ENCODE measurements at regions not wholly inside any gene's neighbourhood (a gene's known extent, or its start where the extent isn't known, plus 50 kb on each side); places are given as distances from the start of the nearest gene placed in this dataset.

DNA sequence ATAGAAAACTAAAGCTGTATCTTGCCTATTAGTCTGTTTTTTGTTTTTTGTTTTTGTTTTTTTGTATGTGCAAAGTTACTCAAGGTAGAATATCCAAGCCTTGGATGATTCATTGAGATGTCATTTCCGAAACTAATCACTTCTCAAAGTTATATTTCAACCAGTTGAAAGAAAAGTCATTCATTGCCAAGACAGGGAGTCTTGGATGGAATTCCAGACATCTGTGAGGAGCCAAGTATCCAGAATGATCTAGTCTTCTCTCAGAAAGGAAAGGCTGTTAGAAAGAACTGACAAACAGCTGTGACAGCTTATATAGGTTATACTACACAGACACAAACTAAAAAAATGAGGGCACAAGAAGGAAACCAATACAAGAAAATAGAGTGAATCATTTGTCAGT, 141.1 kb upstream of the NDST3 start:
- TF ChIP-seq, protein P1, sequence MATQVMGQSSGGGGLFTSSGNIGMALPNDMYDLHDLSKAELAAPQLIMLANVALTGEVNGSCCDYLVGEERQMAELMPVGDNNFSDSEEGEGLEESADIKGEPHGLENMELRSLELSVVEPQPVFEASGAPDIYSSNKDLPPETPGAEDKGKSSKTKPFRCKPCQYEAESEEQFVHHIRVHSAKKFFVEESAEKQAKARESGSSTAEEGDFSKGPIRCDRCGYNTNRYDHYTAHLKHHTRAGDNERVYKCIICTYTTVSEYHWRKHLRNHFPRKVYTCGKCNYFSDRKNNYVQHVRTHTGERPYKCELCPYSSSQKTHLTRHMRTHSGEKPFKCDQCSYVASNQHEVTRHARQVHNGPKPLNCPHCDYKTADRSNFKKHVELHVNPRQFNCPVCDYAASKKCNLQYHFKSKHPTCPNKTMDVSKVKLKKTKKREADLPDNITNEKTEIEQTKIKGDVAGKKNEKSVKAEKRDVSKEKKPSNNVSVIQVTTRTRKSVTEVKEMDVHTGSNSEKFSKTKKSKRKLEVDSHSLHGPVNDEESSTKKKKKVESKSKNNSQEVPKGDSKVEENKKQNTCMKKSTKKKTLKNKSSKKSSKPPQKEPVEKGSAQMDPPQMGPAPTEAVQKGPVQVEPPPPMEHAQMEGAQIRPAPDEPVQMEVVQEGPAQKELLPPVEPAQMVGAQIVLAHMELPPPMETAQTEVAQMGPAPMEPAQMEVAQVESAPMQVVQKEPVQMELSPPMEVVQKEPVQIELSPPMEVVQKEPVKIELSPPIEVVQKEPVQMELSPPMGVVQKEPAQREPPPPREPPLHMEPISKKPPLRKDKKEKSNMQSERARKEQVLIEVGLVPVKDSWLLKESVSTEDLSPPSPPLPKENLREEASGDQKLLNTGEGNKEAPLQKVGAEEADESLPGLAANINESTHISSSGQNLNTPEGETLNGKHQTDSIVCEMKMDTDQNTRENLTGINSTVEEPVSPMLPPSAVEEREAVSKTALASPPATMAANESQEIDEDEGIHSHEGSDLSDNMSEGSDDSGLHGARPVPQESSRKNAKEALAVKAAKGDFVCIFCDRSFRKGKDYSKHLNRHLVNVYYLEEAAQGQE (IDR thresholded peaks at IDR 0.05; ENCODE audit: low read depth): no peak
- TF ChIP-seq TEAD4 (IDR thresholded peaks at IDR 0.05) (no peak), NFIC (IDR thresholded peaks at IDR 0.05) (no peak), TAF1 (IDR thresholded peaks at IDR 0.05; ENCODE audit: low read depth) (no peak), EP300 (IDR thresholded peaks at IDR 0.05; ENCODE audit: borderline replicate concordance) (no peak), TCF12 (IDR thresholded peaks at IDR 0.05; ENCODE audit: low read depth) (no peak), CEBPB (IDR thresholded peaks at IDR 0.05) (no peak), EGR1 (IDR thresholded peaks at IDR 0.05) (no peak), YY1 (IDR thresholded peaks at IDR 0.05; ENCODE audit: low read depth) (no peak), FOXM1 (IDR thresholded peaks at IDR 0.05; ENCODE audit: borderline replicate concordance, low read depth) (no peak)
- TF ChIP-seq, protein P2, sequence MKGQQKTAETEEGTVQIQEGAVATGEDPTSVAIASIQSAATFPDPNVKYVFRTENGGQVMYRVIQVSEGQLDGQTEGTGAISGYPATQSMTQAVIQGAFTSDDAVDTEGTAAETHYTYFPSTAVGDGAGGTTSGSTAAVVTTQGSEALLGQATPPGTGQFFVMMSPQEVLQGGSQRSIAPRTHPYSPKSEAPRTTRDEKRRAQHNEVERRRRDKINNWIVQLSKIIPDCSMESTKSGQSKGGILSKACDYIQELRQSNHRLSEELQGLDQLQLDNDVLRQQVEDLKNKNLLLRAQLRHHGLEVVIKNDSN (IDR thresholded peaks at IDR 0.05): no peak

DNA sequence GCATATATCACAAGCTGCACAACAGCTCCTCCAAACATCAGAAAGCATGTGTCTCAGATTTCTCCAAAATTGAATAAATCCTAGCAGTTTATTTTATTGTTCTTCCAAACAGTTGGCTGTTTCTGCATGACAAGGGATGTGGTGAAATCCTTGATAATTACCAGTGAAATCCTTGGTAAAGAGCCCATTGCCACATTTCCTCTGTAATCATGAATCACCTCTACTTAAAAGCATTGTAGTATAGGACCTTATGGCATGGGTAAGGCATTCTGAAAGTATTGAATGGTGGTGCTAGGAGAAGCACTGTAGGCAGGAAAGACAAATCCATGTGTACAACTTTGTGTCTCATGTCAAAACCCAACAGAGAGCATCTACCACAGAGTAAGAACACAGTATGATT, 135.8 kb upstream of the NDST3 start:
- TF ChIP-seq YY1 (IDR thresholded peaks at IDR 0.05; ENCODE audit: low read depth) (no peak), EGR1 (IDR thresholded peaks at IDR 0.05) (no peak), TCF12 (IDR thresholded peaks at IDR 0.05; ENCODE audit: low read depth) (no peak)
- TF ChIP-seq, protein P3, sequence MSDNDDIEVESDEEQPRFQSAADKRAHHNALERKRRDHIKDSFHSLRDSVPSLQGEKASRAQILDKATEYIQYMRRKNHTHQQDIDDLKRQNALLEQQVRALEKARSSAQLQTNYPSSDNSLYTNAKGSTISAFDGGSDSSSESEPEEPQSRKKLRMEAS (IDR thresholded peaks at IDR 0.05): no peak

DNA sequence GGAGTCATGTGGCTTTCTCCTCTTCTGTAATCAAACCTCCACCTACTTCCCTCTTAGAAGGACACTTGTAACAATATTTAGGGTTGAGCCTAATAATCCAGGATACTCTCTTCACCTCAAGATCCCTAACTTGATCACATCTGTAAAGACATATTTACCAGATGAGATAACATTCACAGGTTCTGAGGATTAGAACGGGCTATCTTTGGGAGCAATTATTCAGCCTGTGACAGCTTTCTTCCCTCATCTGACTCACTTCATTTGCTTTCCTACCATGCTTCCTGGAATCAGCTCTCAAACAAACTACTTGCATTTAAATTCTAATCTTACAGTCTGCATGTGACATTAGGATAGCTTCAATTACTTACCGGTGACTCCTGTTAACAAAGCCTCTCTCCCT, 133.5 kb upstream of the NDST3 start:
- no peak for TF ChIP-seq EGR1 (IDR thresholded peaks at IDR 0.05)
- TF ChIP-seq EP300 (IDR thresholded peaks at IDR 0.05; ENCODE audit: borderline replicate concordance): no peak
- TF ChIP-seq, protein P2 (IDR thresholded peaks at IDR 0.05): no peak
- TF ChIP-seq NFIC (IDR thresholded peaks at IDR 0.05): no peak
- no peak for TF ChIP-seq TAF1 (IDR thresholded peaks at IDR 0.05; ENCODE audit: low read depth)
- TF ChIP-seq TCF12 (IDR thresholded peaks at IDR 0.05; ENCODE audit: low read depth): no peak
- TF ChIP-seq YY1 (IDR thresholded peaks at IDR 0.05; ENCODE audit: low read depth): no peak
- TF ChIP-seq CREB1 (IDR thresholded peaks at IDR 0.05; ENCODE audit: low read depth): no peak
- TF ChIP-seq RAD21 (IDR thresholded peaks at IDR 0.05; ENCODE audit: low read depth): no peak
- no peak for TF ChIP-seq TEAD4 (IDR thresholded peaks at IDR 0.05)
- TF ChIP-seq, protein P1 (IDR thresholded peaks at IDR 0.05; ENCODE audit: low read depth): no peak
- TF ChIP-seq CEBPB (IDR thresholded peaks at IDR 0.05): no peak

DNA sequence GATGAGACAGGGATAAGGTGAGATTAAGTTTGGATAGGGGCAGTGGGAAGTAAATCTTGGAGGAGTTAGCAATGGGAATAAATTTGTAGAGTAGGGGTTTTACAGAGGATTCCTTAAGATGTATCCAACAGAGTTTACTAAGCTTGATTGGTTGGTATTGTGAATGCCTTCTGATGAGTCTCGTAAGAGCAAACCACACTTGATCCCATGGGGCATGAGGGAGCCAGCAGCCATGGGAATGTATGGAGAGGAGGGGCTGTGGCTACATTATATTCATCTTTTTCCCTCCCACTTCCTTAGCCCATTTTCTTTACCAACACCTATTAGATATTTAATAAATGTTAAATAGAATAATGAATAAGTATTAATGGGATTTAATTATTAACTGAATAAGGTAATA, 126.6 kb upstream of the NDST3 start:
- TF ChIP-seq CEBPB (IDR thresholded peaks at IDR 0.05) (no peak), EGR1 (IDR thresholded peaks at IDR 0.05) (no peak), FOXM1 (IDR thresholded peaks at IDR 0.05; ENCODE audit: borderline replicate concordance, low read depth) (no peak), CREB1 (IDR thresholded peaks at IDR 0.05; ENCODE audit: low read depth) (no peak), TCF12 (IDR thresholded peaks at IDR 0.05; ENCODE audit: low read depth) (no peak)
- TF ChIP-seq, protein P2 (IDR thresholded peaks at IDR 0.05): no peak
- TF ChIP-seq, protein P3 (IDR thresholded peaks at IDR 0.05): no peak

DNA sequence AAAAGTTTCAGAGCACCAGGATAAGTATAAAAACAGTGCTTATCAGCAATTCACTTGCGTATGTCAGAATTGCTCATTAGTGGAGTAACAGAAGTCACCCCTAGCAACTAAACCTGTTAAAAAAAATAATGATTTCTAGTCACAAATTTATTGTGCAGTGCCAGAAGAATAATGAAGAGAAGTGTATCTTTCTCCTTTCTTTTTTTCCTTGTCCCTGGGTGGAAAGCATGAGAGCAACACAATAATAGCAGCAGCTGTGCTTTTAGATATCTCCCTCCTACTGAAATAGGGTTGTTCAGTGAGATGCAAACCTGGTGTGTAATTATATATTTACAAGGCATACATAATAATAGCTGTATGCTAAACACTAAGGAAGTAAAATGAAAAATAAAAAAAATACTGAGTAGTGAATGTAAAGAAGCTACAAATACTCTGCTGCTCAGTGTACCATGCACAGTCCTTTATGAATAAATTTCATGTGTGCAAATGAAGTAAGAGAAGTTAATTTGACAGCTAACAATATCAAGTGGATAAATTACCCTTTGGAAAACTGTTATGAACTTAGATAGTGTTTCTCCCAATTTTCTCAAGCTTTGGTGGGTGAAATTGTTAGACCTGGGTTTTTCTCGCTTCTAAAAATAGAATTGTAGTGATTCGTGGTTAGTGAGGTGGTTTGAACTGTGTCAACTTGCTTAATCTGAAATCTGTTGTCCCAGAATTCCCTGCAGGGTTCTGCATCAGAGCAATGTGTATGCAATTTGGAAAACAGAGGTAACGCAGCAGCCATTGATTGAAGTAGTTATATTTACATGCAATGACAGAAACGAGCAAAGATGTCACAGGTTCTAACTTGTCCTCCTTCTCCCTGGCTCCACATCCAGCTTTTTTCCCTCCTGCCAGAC, 125.7 kb upstream of the NDST3 start:
- TF ChIP-seq TCF12 (IDR thresholded peaks at IDR 0.05; ENCODE audit: low read depth) (no peak), ZBTB7A (IDR thresholded peaks at IDR 0.05; ENCODE audit: low read depth) (no peak), TEAD4 (IDR thresholded peaks at IDR 0.05) (no peak), CEBPB (IDR thresholded peaks at IDR 0.05) (no peak), RAD21 (IDR thresholded peaks at IDR 0.05; ENCODE audit: low read depth) (no peak), NFIC (IDR thresholded peaks at IDR 0.05) (no peak), EGR1 (IDR thresholded peaks at IDR 0.05) (no peak), FOXM1 (IDR thresholded peaks at IDR 0.05; ENCODE audit: borderline replicate concordance, low read depth) (no peak), YY1 (IDR thresholded peaks at IDR 0.05; ENCODE audit: low read depth) (no peak), EP300 (IDR thresholded peaks at IDR 0.05; ENCODE audit: borderline replicate concordance) (no peak), CREB1 (IDR thresholded peaks at IDR 0.05; ENCODE audit: low read depth) (no peak), TAF1 (IDR thresholded peaks at IDR 0.05; ENCODE audit: low read depth) (no peak)
- TF ChIP-seq, protein P3 (IDR thresholded peaks at IDR 0.05): no peak
- TF ChIP-seq, protein P1 (IDR thresholded peaks at IDR 0.05; ENCODE audit: low read depth): no peak
- TF ChIP-seq, protein P2 (IDR thresholded peaks at IDR 0.05): no peak
